Esophagus muscularis mucosa (tissue), 3 donors: ENCODE measurements at regions not wholly inside any gene's neighbourhood (a gene's known extent, or its start where the extent isn't known, plus 50 kb on each side); places are given as distances from the start of the nearest gene placed in this dataset.

Source experiments
- POLR2A ChIP-seq: fragments of 450-650 bp; IDR thresholded peaks from one replicate; pipeline ENCODE4 v1.6.1; 2017; ENCODE audit warnings: antibody characterized with exemption, moderate library complexity, mild to moderate bottlenecking, low read depth
- TF ChIP-seq, protein P1 (sequence below), 3 experiments: fragments of 200-600 bp in 2 of 3; fragments of 450-650 bp in 1 of 3; sonication (generic) in 2 of 3; IDR thresholded peaks; one replicate each; pipeline ENCODE4 v1.5.1; 2017 to 2019; ENCODE audit warnings: antibody characterized with exemption in 3 of 3, mild to moderate bottlenecking in 2 of 3, moderate library complexity in 1 of 3

DNA sequence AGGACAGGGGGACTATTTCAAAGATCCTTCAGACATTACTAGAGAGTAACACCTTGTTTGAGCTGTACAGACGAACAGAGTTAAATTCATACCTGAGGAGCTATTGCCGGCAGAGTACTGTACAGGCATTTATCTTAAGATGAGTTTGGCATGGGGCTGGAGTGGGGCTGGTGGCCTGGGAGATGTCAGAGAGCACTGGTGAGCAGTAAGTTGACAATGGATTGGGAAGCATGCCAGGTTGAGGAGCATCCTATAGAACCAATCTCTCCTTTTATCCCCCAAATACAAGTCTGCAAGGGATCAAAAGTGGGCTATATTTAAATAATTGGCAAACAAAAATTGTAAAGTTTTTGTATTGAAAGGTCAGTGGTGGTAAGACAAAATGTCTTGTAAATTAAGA lies 58.6 kb downstream of the ADCYAP1 start:
- no peak for TF ChIP-seq POLR2A
- TF ChIP-seq, protein P1, sequence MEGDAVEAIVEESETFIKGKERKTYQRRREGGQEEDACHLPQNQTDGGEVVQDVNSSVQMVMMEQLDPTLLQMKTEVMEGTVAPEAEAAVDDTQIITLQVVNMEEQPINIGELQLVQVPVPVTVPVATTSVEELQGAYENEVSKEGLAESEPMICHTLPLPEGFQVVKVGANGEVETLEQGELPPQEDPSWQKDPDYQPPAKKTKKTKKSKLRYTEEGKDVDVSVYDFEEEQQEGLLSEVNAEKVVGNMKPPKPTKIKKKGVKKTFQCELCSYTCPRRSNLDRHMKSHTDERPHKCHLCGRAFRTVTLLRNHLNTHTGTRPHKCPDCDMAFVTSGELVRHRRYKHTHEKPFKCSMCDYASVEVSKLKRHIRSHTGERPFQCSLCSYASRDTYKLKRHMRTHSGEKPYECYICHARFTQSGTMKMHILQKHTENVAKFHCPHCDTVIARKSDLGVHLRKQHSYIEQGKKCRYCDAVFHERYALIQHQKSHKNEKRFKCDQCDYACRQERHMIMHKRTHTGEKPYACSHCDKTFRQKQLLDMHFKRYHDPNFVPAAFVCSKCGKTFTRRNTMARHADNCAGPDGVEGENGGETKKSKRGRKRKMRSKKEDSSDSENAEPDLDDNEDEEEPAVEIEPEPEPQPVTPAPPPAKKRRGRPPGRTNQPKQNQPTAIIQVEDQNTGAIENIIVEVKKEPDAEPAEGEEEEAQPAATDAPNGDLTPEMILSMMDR (IDR thresholded peaks at IDR 0.05), result no peak
